ENCODE measurements at regions not wholly inside any gene's neighbourhood (a gene's known extent, or its start where the extent isn't known, plus 50 kb on each side); places are given as distances from the start of the nearest gene placed in this dataset.

GRCh38 chr9:109549386-109549785, 51.3 kb upstream of the PTPN3 start:
- DNase-seq (ENCODE audit: low read depth), result peak; percentile 26

- DNase-seq (ENCODE audit: low read depth), result no peak
These were observed 53.5 kb upstream of the PTPN3 start for GRCh38 chr9:109551651-109552050.

- no peak for DNase-seq (ENCODE audit: low read depth)
These were observed 57.1 kb upstream of the PTPN3 start for GRCh38 chr9:109555215-109555614.

GRCh38 chr9:109556061-109556460, 58.0 kb upstream of the PTPN3 start:
- peak; percentile 65 for DNase-seq (ENCODE audit: low read depth)

GRCh38 chr9:109556786-109557185, 58.7 kb upstream of the PTPN3 start:
- DNase-seq (ENCODE audit: low read depth), result no peak

GRCh38 chr9:109557481-109557880, 59.4 kb upstream of the PTPN3 start:
- no peak for DNase-seq (ENCODE audit: low read depth)

GRCh38 chr9:109558718-109559151, 60.6 kb upstream of the PTPN3 start:
- DNase-seq (ENCODE audit: low read depth), result no peak

GRCh38 chr9:109560470-109561132, 62.5 kb upstream of the PTPN3 start:
- DNase-seq (ENCODE audit: low read depth), result no peak

GRCh38 chr9:109561137-109561536, 63.0 kb upstream of the PTPN3 start:
- DNase-seq (ENCODE audit: low read depth), result no peak

GRCh38 chr9:109568089-109568488, 70.0 kb upstream of the PTPN3 start:
- no peak for DNase-seq (ENCODE audit: low read depth)

GRCh38 chr9:109568568-109569210, 70.6 kb upstream of the PTPN3 start:
- DNase-seq (ENCODE audit: low read depth), result no peak

- peak; percentile 70 for DNase-seq (ENCODE audit: low read depth)
These were observed 76.2 kb upstream of the PTPN3 start for GRCh38 chr9:109574061-109574882.

GRCh38 chr9:109576762-109577161, 78.7 kb upstream of the PTPN3 start:
- DNase-seq (ENCODE audit: low read depth), result no peak

- DNase-seq (ENCODE audit: low read depth), result no peak
These were observed 81.3 kb upstream of the PTPN3 start for GRCh38 chr9:109579191-109579948.

- no peak for DNase-seq (ENCODE audit: low read depth)
These were observed 84.3 kb upstream of the PTPN3 start for GRCh38 chr9:109582386-109582785.

- DNase-seq (ENCODE audit: low read depth), result no peak
These were observed 86.1 kb upstream of the PTPN3 start for GRCh38 chr9:109584205-109584604.

- peak; percentile 45 for DNase-seq (ENCODE audit: low read depth)
These were observed 87.7 kb upstream of the PTPN3 start for GRCh38 chr9:109585796-109586195.

GRCh38 chr9:109586993-109587392, 88.9 kb upstream of the PTPN3 start:
- DNase-seq (ENCODE audit: low read depth), result no peak

GRCh38 chr9:109588415-109588814, 90.3 kb upstream of the PTPN3 start:
- no peak for DNase-seq (ENCODE audit: low read depth)

- DNase-seq (ENCODE audit: low read depth), result no peak
These were observed 92.9 kb upstream of the PTPN3 start for GRCh38 chr9:109590966-109591365.

- DNase-seq (ENCODE audit: low read depth), result no peak
These were observed 93.6 kb upstream of the PTPN3 start for GRCh38 chr9:109591691-109592090.

GRCh38 chr9:109593612-109594011, 95.5 kb upstream of the PTPN3 start:
- DNase-seq (ENCODE audit: low read depth), result no peak

Data from Daoy (cell line).